Activated CD8-positive, alpha-beta memory T cell treated with anti-CD3 and anti-CD28 coated beads for 48 hours (primary cell): ENCODE measurements at regions not wholly inside any gene's neighbourhood (a gene's known extent, or its start where the extent isn't known, plus 50 kb on each side); places are given as distances from the start of the nearest gene placed in this dataset.
"Not testable (repeated sequence)": the region's sequence is repeated elsewhere in the genome, so short reads cannot be mapped to it uniquely, and the experiment has no call there.

Experiments
- DNase-seq, 3 experiments: peaks; one replicate each; pipeline ENCODE4 v3.0.0-alpha.2; 2020; ENCODE audit warnings: low read depth in 2 of 3, low spot score in 2 of 3

DNA sequence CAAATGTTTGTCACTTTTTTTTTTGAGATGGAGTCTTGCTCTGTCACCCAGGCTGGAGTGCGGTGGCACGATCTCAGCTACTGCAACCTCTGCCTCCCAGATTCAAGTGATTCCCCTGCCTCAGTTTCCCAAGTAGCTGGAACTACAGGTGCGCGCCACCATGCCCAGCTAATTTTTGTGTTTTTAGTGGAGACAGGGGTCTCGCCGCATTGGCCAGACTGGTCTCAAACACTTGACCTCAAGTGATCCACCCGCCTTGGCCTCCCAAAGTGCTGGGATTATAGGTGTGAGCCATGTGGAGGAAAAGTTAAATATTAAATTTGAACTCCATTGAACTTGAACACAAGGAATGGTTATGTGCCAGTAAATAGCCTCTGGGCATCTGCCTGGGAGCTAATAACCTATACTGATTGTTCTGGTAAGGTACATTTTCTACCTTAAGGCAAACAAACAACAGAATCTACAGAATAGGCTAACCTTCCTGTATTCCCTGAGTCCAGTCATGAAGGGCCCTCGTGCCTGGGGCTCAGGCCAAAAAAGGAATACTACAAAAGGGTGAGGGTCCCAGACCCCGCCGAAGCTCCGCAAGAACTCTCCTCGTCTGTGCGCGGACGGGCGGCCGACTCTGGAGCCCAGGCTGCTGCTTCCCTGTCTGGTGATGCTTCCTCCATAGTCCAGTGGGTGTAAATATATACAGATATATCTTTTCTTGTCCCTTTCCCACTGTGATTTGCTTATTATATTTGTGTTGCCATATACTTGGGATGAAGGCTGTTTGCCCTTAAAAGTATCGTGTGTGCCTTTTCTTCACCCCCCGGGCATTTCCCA, 74.0 kb upstream of the EIF5 start:
- no peak for DNase-seq

- no peak for DNase-seq
These were observed 73.4 kb upstream of the EIF5 start for GRCh38 chr14:103260629-103261124.

DNA sequence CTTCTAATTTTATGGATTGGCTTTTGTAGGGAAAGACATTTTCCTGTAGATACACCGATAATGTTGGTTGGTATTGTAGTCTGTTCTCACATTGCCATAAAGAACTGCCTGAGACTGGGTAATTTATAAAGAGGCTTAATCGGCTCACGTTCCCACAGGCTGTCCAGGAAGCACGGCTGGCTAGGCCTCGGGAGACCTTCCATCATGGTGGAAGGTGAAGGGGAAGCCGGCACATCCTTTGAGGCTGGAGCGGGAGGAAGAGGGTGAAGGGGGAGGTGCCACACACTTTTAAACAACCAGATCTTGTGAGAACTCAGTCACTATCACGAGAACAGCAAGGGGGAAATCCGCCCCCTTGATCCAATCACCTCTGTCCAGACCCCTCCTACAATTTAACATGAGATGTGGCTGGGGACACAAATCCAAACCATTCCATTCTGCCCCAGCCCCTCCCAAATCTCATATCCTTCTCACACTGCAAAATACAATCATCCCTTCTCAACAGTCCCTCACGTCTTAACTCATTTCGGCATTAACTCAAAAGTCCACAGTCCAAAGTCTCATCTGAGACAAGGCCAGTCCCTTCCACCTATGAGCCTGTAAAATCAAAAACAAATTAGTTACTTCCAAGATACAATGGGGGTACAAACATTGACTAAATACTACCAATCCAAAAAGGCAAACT, 66.7 kb upstream of the EIF5 start:
- no peak for DNase-seq

DNA sequence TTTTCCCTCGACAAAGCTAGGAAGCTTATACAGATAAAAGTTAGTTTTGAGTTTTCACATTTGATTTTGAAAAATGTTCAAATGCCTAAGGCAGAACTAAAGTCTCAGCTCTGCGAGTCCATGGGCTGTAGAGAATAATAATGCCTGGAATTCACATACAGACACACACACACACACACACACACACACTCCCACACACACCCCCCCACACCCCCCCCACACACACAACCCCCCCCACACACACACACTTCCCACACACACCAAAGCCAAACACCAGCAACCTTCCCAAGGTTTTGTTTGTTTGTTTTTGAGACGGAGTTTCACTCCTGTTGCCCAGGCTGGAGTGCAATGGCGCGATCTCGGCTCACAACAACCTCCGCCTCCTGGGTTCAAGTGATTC, 62.8 kb upstream of the EIF5 start:
- DNase-seq: no peak

GRCh38 chr14:103273145-103273744, 60.8 kb upstream of the EIF5 start:
- no peak for DNase-seq

GRCh38 chr14:103273745-103274615, 60.1 kb upstream of the EIF5 start:
- DNase-seq: no peak

DNA sequence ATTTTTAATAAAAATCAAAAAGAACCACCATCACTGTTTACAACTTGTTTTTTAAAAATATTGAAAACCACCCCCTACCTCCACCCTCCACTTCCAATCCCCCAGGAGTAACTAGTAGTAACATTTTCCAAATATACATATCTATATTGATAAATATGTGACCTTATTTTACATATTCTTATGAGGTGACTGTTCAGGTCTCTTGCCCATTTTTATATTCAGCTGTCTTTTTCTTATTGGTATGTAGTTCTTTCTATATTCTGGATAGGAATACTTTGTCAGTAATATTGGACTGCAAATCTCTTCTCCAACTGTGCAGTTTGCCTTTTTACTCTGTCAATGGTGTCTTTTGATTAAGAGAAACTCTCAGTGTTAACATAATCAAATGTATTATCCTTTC, 59.0 kb upstream of the EIF5 start:
- DNase-seq: no peak

GRCh38 chr14:103277931-103278330, 56.1 kb upstream of the EIF5 start:
- DNase-seq: no peak

GRCh38 chr14:103279142-103280025, 54.7 kb upstream of the EIF5 start:
- no peak for DNase-seq

- no peak for DNase-seq
These were observed 53.6 kb upstream of the EIF5 start for GRCh38 chr14:103280278-103280928.

DNA sequence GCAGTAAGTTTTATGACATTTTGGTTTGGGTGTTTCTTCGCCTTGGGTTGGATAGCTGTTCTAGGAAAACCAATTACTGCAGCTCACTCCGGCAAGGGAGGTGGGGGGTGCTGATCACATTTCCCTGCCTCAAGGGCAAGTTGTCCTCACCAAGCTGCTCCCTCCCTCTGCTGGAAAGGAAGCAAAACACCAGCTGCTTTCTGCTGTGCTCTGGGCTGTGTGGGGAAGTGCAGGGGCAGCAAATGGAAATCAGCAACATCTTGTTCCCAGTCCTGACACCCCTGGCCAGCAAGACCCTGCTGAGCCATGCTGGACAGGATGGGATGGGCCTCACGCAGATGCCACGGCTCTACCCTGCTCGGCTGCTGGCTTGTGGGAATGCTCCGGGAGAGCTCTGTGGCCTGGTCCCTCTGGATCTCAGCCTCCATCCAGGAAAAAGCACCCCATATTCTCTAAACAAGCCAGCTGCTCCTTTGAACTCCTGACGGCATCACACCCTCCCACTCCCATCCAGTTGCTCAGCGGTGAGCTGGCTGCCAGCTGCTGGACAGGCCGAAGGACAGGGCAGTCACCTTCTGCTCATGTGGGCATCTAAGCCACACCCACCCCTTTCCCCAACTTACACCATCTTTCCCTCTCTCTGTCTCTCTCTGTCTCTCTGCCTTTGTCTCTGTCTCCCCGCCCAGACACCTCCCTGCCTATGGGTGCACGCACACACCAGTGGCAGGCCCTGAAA, 52.4 kb upstream of the EIF5 start:
- DNase-seq: no peak

DNA sequence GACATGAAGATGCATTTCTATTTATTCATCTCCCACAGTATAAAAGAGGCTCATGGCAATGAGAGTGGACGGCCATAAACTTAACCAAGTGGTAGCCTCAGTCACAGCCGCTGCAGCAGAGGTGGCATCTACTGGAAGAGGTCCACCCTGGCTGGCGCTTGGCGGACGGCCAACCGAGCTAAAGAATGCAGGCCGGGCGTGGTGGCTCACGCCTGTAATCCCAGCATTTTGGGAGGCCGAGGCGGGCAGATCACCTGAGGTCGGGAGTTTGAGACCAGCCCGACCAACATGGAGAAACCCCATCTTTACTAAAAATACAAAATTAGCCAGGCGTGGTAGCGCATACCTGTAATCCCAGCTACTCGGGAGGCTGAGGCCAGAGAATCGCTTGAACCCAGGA, 51.7 kb upstream of the EIF5 start:
- not testable (repeated sequence) for DNase-seq

GRCh38 chr14:103282932-103283331, 51.1 kb upstream of the EIF5 start:
- no peak for DNase-seq

DNA sequence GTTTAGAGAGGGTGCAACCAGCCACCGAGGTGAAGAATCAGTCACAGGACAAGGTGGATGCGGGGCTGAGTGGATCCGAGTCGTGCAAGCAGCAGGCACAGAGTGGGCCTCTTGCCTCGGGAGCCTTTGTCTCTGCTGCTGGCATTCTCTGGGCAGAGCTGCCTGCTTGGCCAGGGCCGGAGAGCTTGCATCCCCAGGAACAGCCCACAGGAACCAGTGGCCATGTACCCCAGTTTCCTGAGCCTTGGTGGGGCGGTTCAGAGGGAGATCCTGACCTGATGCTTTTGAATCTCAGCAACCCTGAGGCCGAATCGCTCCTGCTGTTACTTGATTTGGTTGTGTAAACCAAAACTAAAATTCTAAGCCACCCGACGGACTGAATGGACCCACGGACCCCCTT, 50.1 kb upstream of the EIF5 start:
- DNase-seq: no peak
